WERI-Rb-1 (cell line): ENCODE measurements at regions not wholly inside any gene's neighbourhood (a gene's known extent, or its start where the extent isn't known, plus 50 kb on each side); places are given as distances from the start of the nearest gene placed in this dataset.

Experiments used
- DNase-seq: peaks from one replicate; pipeline ENCODE4 v3.0.0-alpha.2; 2020
- H3K27ac ChIP-seq: fragments of 250-450 bp; sonication (Bioruptor Pico); 2 replicates; pipeline ENCODE4 v1.5.1; 2020; ENCODE audit warnings: mild to moderate bottlenecking, moderate library complexity
- H3K27me3 ChIP-seq: fragments of 250-450 bp; sonication (Bioruptor Pico); 2 replicates; pipeline ENCODE4 v1.5.1; 2021; ENCODE audit warnings: mild to moderate bottlenecking, low read depth, moderate library complexity; ENCODE audit not compliant: insufficient read depth, severe bottlenecking
- H3K36me3 ChIP-seq: fragments of 250-450 bp; sonication (Bioruptor Pico); 2 replicates; pipeline ENCODE4 v1.5.1; 2020; ENCODE audit warnings: mild to moderate bottlenecking, moderate library complexity
- H3K4me3 ChIP-seq: 2 replicates; pipeline ENCODE4 v1.5.1; 2011; ENCODE audit warnings: low read depth, mild to moderate bottlenecking, control low read depth, low read length
- H3K9me3 ChIP-seq: fragments of 250-450 bp; sonication (Bioruptor Pico); 2 replicates; pipeline ENCODE4 v1.5.1; 2021; ENCODE audit warnings: mild to moderate bottlenecking, moderate library complexity; ENCODE audit not compliant: severe bottlenecking
- TF ChIP-seq, protein P1 (sequence below): IDR thresholded peaks from 2 replicates; pipeline ENCODE4 v1.5.1; 2011; ENCODE audit warnings: low read depth, mild to moderate bottlenecking, control low read depth, inconsistent platforms, low read length

DNA sequence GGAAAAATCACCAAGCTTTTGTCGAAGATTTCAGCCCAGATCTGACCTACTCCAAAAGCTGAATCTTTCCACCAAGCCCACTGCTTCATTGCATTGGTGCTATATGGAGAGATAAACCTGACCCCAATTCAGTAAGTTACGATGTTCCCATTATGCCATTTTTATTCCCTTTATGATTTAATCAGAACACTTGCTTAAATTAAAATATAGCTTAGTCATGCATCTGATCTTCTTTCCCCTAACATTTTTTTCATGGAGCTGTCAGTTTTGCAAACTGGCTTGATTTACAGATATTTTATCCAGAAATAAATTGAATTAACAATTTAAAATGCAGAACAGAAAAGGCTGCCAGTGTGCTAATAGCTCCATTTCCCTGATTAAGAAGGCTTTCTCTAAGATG lies 503.5 kb upstream of the C1orf87 start:
- no peaks in the 10 kb centered on the region for H3K27me3 ChIP-seq

DNA sequence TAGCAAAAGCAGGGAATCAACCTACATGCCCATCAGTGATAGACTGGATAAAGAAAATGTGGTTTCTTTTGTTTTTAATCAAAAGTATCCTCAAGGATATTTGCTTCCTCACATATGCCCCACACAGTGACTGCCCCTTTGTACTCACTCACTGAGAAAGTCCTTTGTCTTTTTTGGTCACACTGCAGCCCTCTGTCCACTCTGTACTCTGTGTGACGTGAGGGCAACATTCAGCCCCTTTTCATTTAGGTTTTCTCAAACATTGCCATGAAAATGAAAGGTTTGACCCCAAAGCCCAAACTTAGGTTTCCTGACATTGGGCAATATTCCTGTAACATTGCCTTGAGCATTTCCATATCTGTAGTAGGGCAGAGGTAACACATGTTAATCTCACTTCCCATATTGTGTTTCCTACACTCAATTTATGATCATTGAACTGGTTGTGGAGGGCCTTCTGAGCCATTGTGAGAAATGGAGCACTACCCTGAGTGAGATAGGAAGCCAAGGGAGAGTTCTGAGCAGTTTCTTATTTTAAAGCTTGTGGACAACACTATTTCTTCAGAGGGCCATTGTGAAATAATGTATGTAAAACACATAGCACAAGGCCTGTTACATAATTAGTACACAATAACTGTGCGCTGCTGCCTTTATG lies 501.9 kb upstream of the C1orf87 start:
- TF ChIP-seq, protein P1, sequence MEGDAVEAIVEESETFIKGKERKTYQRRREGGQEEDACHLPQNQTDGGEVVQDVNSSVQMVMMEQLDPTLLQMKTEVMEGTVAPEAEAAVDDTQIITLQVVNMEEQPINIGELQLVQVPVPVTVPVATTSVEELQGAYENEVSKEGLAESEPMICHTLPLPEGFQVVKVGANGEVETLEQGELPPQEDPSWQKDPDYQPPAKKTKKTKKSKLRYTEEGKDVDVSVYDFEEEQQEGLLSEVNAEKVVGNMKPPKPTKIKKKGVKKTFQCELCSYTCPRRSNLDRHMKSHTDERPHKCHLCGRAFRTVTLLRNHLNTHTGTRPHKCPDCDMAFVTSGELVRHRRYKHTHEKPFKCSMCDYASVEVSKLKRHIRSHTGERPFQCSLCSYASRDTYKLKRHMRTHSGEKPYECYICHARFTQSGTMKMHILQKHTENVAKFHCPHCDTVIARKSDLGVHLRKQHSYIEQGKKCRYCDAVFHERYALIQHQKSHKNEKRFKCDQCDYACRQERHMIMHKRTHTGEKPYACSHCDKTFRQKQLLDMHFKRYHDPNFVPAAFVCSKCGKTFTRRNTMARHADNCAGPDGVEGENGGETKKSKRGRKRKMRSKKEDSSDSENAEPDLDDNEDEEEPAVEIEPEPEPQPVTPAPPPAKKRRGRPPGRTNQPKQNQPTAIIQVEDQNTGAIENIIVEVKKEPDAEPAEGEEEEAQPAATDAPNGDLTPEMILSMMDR, result no peak
- H3K9me3 ChIP-seq, result no peaks in the 10 kb centered on the region
- no peaks in the 10 kb centered on the region for H3K27me3 ChIP-seq
- no peak for DNase-seq
- H3K36me3 ChIP-seq, result no peaks in the 10 kb centered on the region
- no peak overlapping the region for H3K4me3 ChIP-seq
- H3K27ac ChIP-seq, result no peak overlapping the region

More for the DNA sequence above, 503.5 kb upstream of the C1orf87 start:
- Histone ChIP-seq H3K9me3 (no peaks in the 10 kb centered on the region), H3K27ac (no peak overlapping the region), H3K4me3 (no peak overlapping the region), H3K36me3 (no peaks in the 10 kb centered on the region)
- no peak for DNase-seq
- TF ChIP-seq, protein P1, result no peak

DNA sequence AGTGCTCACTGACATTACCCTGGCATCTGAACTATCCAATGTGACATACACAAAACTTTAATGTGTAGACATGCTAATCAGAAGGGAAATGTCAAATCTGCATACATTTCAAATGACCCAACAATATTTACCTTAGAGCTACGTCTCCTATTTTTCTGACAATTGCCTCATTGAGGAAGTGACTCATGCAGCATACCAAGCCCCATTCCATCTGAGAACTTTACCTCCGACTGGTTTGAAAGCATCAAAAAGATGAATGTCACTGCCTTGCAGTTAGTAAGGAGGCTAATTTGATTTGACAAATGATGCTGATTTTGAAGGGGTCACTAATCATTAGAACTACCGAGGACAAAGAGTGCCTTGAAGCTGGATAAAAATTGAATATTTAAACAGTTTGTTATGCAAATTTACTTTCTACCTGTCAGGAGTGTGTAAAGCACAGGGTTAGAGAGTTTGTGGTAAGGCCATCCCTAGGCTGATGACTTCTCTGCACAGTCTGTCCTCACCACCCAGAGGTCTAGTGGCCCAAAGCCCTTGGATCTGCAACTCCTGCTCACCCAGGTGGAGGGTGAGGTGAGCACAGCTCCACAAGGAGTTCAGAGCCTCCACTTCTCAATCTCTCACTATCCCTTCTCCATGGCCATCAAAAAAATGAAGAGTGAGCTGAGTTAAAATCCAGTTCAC lies 500.3 kb upstream of the C1orf87 start:
- no peaks in the 10 kb centered on the region for H3K27me3 ChIP-seq
- no peak overlapping the region for H3K27ac ChIP-seq
- H3K36me3 ChIP-seq, result no peaks in the 10 kb centered on the region
- TF ChIP-seq, protein P1, result no peak
- no peak for DNase-seq
- no peaks in the 10 kb centered on the region for H3K9me3 ChIP-seq
- H3K4me3 ChIP-seq, result no peak overlapping the region

DNA sequence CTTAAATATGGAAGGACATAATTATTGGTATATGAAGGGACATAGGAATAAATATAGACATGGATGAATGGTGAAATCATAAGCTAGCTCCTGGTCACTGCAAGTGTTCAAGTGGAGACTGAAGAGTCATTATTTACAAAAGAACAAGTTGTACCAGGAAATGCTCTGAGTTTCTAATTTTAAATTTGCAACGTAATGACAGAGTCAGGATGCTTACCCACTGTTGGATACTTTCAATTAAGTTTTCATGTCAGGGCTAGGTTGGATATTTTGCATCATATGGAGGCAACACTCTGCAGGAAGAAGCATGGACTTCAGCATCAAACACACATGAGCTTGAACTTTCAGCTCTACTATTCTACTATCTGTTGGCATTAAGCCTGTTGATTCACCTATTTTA lies 499.6 kb upstream of the C1orf87 start:
- H3K36me3 ChIP-seq, result no peaks in the 10 kb centered on the region
- no peaks in the 10 kb centered on the region for H3K9me3 ChIP-seq
- H3K4me3 ChIP-seq, result no peak overlapping the region
- no peak for DNase-seq
- TF ChIP-seq, protein P1, result no peak
- H3K27me3 ChIP-seq, result no peaks in the 10 kb centered on the region
- no peak overlapping the region for H3K27ac ChIP-seq

DNA sequence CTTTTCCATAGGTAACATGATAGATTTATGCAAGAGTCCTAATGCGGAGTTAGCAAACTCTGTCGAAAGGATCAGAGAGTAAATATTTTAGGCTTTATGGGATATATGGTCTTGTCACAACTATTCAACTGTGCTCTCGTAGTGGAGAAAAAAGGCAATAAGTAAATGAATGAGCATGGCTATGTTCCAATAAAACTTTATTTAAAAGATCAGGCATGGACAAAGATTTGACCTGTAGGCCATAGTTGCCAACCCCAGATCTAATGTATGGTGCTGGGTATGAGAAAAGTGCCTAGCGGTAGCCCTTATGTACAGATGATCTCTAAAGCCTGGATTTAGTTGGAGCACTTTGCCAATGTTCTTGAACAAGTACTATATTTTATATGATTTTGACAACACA lies 498.8 kb upstream of the C1orf87 start:
- Histone ChIP-seq H3K9me3 (no peaks in the 10 kb centered on the region), H3K27me3 (no peaks in the 10 kb centered on the region), H3K36me3 (no peaks in the 10 kb centered on the region), H3K4me3 (no peak overlapping the region), H3K27ac (no peak overlapping the region)
- TF ChIP-seq, protein P1, result no peak
- DNase-seq, result no peak
